NCI-H2107 treated with DMSO at 0.1 percent for 48 hours (cell line): ENCODE measurements at regions not wholly inside any gene's neighbourhood (a gene's known extent, or its start where the extent isn't known, plus 50 kb on each side); places are given as distances from the start of the nearest gene placed in this dataset.

Source experiments
- DNase-seq: peaks from one replicate; lab custom pipeline; 2025; ENCODE audit not compliant: unreplicated experiment; lab: John Stamatoyannopoulos, UW

- DNase-seq: no peak
Measured at GRCh38 chr10:58969576-58969975, 206.9 kb upstream of the PHYHIPL start.

GRCh38 chr10:58970160-58970915, 206.1 kb upstream of the PHYHIPL start:
- DNase-seq: no peak

GRCh38 chr10:58971211-58971610, 205.2 kb upstream of the PHYHIPL start:
- DNase-seq: no peak

- no peak for DNase-seq
Measured at GRCh38 chr10:58971796-58972491, 204.5 kb upstream of the PHYHIPL start.

GRCh38 chr10:58972576-58973234, 203.7 kb upstream of the PHYHIPL start:
- no peak for DNase-seq

- no peak for DNase-seq
Measured at GRCh38 chr10:58973235-58973595, 203.2 kb upstream of the PHYHIPL start.

GRCh38 chr10:58976254-58976653, 200.2 kb upstream of the PHYHIPL start:
- no peak for DNase-seq

GRCh38 chr10:58979711-58980110, 196.7 kb upstream of the PHYHIPL start:
- DNase-seq: no peak

- no peak for DNase-seq
Measured at GRCh38 chr10:58980826-58981415, 195.5 kb upstream of the PHYHIPL start.

GRCh38 chr10:58981846-58982245, 194.6 kb upstream of the PHYHIPL start:
- no peak for DNase-seq

- DNase-seq: no peak
Measured at GRCh38 chr10:58982470-58983239, 193.8 kb upstream of the PHYHIPL start.

- no peak for DNase-seq
Measured at GRCh38 chr10:58985216-58985615, 191.2 kb upstream of the PHYHIPL start.

GRCh38 chr10:58989486-58990039, 186.9 kb upstream of the PHYHIPL start:
- no peak for DNase-seq

- DNase-seq: no peak
Measured at GRCh38 chr10:58990693-58991092, 185.8 kb upstream of the PHYHIPL start.

- no peak for DNase-seq
Measured at GRCh38 chr10:58991856-58992255, 184.6 kb upstream of the PHYHIPL start.

GRCh38 chr10:58992830-58993460, 183.5 kb upstream of the PHYHIPL start:
- DNase-seq: no peak

- no peak for DNase-seq
Measured at GRCh38 chr10:58993480-58994221, 182.8 kb upstream of the PHYHIPL start.

- DNase-seq: no peak
Measured at GRCh38 chr10:58994226-58995057, 182.0 kb upstream of the PHYHIPL start.
